ENCODE measurements at regions not wholly inside any gene's neighbourhood (a gene's known extent, or its start where the extent isn't known, plus 50 kb on each side); places are given as distances from the start of the nearest gene placed in this dataset.

- no peak for ATAC-seq
- DNase-seq (ENCODE audit: missing footprints) = no peak
- intact Hi-C loops (cut with DNase I) = no loop called here
Measured at GRCh38 chr4:140316799-140317198, 56.6 kb upstream of the SCOC start.

- ATAC-seq = no peak
- no peak for DNase-seq (ENCODE audit: missing footprints)
- intact Hi-C loops (cut with DNase I) = no loop called here
Measured at GRCh38 chr4:140315970-140316369, 57.5 kb upstream of the SCOC start.

- ATAC-seq (no peak), DNase-seq (ENCODE audit: missing footprints) (no peak)
- intact Hi-C loops (cut with DNase I) = no loop called here
Measured at GRCh38 chr4:140315438-140315837, 58.0 kb upstream of the SCOC start.

- intact Hi-C loops (cut with DNase I) = no loop called here
- ATAC-seq (no peak), DNase-seq (ENCODE audit: missing footprints) (no peak)
Measured at GRCh38 chr4:140315019-140315418, 58.4 kb upstream of the SCOC start.

- intact Hi-C loops (cut with DNase I) = no loop called here
- ATAC-seq = no peak
- DNase-seq (ENCODE audit: missing footprints) = no peak
Measured at GRCh38 chr4:140312100-140312499, 61.3 kb upstream of the SCOC start.

- intact Hi-C loops (cut with DNase I) = no loop called here
- DNase-seq (ENCODE audit: missing footprints) (no peak), ATAC-seq (no peak)
Measured at GRCh38 chr4:140311257-140311835, 62.1 kb upstream of the SCOC start.

GRCh38 chr4:140309124-140309870, 64.1 kb upstream of the SCOC start:
- intact Hi-C loops (cut with DNase I) = loop anchor here (2.0 kb wide), 1 partner anchor 158 kb away; no protein-coding TSS in a partner anchor
- ATAC-seq (peak; percentile 74), DNase-seq (ENCODE audit: missing footprints) (no peak)

GRCh38 chr4:140308366-140309123, 64.9 kb upstream of the SCOC start:
- intact Hi-C loops (cut with DNase I) = loop anchor here (2.0 kb wide), 1 partner anchor 158 kb away; no protein-coding TSS in a partner anchor
- DNase-seq (ENCODE audit: missing footprints) (peak; percentile 83), ATAC-seq (peak; percentile 91)

- DNase-seq (ENCODE audit: missing footprints) (no peak), ATAC-seq (no peak)
- intact Hi-C loops (cut with DNase I) = no loop called here
Measured at GRCh38 chr4:140305053-140305452, 68.4 kb upstream of the SCOC start.

- DNase-seq (ENCODE audit: missing footprints) = no peak
- intact Hi-C loops (cut with DNase I) = no loop called here
- no peak for ATAC-seq
Measured at GRCh38 chr4:140304346-140304745, 69.1 kb upstream of the SCOC start.

- DNase-seq (ENCODE audit: missing footprints) (no peak), ATAC-seq (no peak)
- intact Hi-C loops (cut with DNase I) = no loop called here
Measured at GRCh38 chr4:140302151-140302859, 71.1 kb upstream of the SCOC start.

- DNase-seq (ENCODE audit: missing footprints) = no peak
- ATAC-seq = no peak
- intact Hi-C loops (cut with DNase I) = no loop called here
Measured at GRCh38 chr4:140300271-140300970, 73.0 kb upstream of the SCOC start.

GRCh38 chr4:140298001-140298400, 75.4 kb upstream of the SCOC start:
- ATAC-seq (no peak), DNase-seq (ENCODE audit: missing footprints) (no peak)
- intact Hi-C loops (cut with DNase I) = no loop called here

- intact Hi-C loops (cut with DNase I) = no loop called here
- ATAC-seq (no peak), DNase-seq (ENCODE audit: missing footprints) (no peak)
Measured at GRCh38 chr4:140297221-140297570, 76.2 kb upstream of the SCOC start.

- intact Hi-C loops (cut with DNase I) = no loop called here
- ATAC-seq (peak; percentile 67), DNase-seq (ENCODE audit: missing footprints) (no peak)
Measured at GRCh38 chr4:140296335-140297220, 76.9 kb upstream of the SCOC start.

GRCh38 chr4:140293979-140294378, 79.5 kb upstream of the SCOC start:
- ATAC-seq = no peak
- no peak for DNase-seq (ENCODE audit: missing footprints)
- intact Hi-C loops (cut with DNase I) = no loop called here

- DNase-seq (ENCODE audit: missing footprints) (no peak), ATAC-seq (no peak)
- intact Hi-C loops (cut with DNase I) = no loop called here
Measured at GRCh38 chr4:140291259-140291658, 82.2 kb upstream of the SCOC start.

- ATAC-seq = no peak
- DNase-seq (ENCODE audit: missing footprints) = no peak
- intact Hi-C loops (cut with DNase I) = no loop called here
Measured at GRCh38 chr4:140289486-140289885, 84.0 kb upstream of the SCOC start.

Measured in Right ventricle myocardium inferior (tissue), 1 donor.